GM21360 (cell line): ENCODE measurements at regions not wholly inside any gene's neighbourhood (a gene's known extent, or its start where the extent isn't known, plus 50 kb on each side); places are given as distances from the start of the nearest gene placed in this dataset.
"Not testable (repeated sequence)": the region's sequence is repeated elsewhere in the genome, so short reads cannot be mapped to it uniquely, and the experiment has no call there.

ENCODE experiments used
- ATAC-seq: cut with Tn5 transposase; IDR thresholded peaks from one replicate; pipeline ENCODE4 v1.9.1; 2021; ENCODE audit warnings: mild to moderate bottlenecking, moderate library complexity; ENCODE audit not compliant: unreplicated experiment

- ATAC-seq: no peak
Observed at GRCh38 chr12:88366101-88366500, 214.2 kb downstream of the KITLG start.

- ATAC-seq: no peak
Observed at GRCh38 chr12:88367231-88367630, 213.0 kb downstream of the KITLG start.

- ATAC-seq: not testable (repeated sequence)
Observed at GRCh38 chr12:88368077-88368476, 212.2 kb downstream of the KITLG start.

- no peak for ATAC-seq
Observed at GRCh38 chr12:88371416-88372183, 208.7 kb downstream of the KITLG start.

- no peak for ATAC-seq
Observed at GRCh38 chr12:88375306-88376305, 204.7 kb downstream of the KITLG start.

- ATAC-seq: no peak
Observed at GRCh38 chr12:88377973-88378372, 202.3 kb downstream of the KITLG start.

GRCh38 chr12:88381466-88381865 is 198.8 kb downstream of the KITLG start:
- ATAC-seq: no peak

- ATAC-seq: no peak
Observed at GRCh38 chr12:88383405-88383804, 196.9 kb downstream of the KITLG start.

GRCh38 chr12:88388566-88389540 is 191.4 kb downstream of the KITLG start:
- ATAC-seq: peak; percentile 57

- ATAC-seq: no peak
Observed at GRCh38 chr12:88390811-88391210, 189.5 kb downstream of the KITLG start.

- peak; percentile 41 for ATAC-seq
Observed at GRCh38 chr12:88391556-88391955, 188.7 kb downstream of the KITLG start.

GRCh38 chr12:88393017-88393767 is 187.1 kb downstream of the KITLG start:
- ATAC-seq: no peak

- ATAC-seq: no peak
Observed at GRCh38 chr12:88398031-88398430, 182.2 kb downstream of the KITLG start.

- ATAC-seq: no peak
Observed at GRCh38 chr12:88399811-88400210, 180.5 kb downstream of the KITLG start.

- ATAC-seq: no peak
Observed at GRCh38 chr12:88400302-88400701, 180.0 kb downstream of the KITLG start.

GRCh38 chr12:88401155-88401554 is 179.1 kb downstream of the KITLG start:
- ATAC-seq: no peak

GRCh38 chr12:88406905-88407304 is 173.4 kb downstream of the KITLG start:
- ATAC-seq: no peak

GRCh38 chr12:88408823-88409222 is 171.4 kb downstream of the KITLG start:
- no peak for ATAC-seq

- ATAC-seq: no peak
Observed at GRCh38 chr12:88409257-88409656, 171.0 kb downstream of the KITLG start.

- ATAC-seq: no peak
Observed at GRCh38 chr12:88411689-88412088, 168.6 kb downstream of the KITLG start.
